Fibroblast of skin of left biceps (primary cell): ENCODE measurements at regions not wholly inside any gene's neighbourhood (a gene's known extent, or its start where the extent isn't known, plus 50 kb on each side); places are given as distances from the start of the nearest gene placed in this dataset.

Experiments
- DNase-seq, 2 experiments: peaks; one replicate each; pipeline ENCODE4 v3.0.0-alpha.2; 2013; ENCODE audit warnings: low read depth in 2 of 2

DNA sequence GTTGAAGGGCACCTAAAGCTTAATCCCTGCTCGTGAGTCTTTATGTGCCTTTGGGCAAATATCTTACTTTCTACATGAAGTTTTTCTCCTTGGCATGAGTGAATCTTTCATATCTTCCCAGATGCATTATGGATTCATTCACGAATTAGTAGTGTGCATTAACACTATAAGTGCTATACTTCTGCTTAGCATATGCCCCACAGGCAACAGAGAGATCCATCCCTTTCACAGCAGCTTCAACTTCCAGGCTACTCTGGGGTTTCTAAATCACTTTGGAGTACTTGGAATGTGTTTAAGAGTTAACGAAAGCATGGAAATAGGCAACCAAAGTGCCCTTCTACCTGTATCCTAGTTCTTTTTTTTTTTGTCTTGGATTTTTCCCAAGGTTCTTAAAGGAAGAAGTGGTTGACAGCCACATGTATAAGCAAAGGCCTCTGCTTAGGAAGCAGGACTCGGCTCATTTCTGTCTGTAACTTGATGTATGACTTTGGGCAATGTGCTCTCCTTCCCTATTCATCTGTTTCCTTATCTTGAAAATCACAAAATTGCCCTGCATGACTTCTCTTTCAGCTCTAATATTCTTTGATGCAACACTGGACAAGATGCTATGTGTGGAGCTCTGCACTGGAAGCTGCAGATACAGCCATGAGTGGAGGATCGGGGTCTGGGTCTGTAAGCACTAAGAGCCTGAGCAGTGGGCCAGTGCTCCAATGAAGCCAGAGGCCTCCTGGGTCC lies 54.5 kb upstream of the ME3 start:
- no peak for DNase-seq

DNA sequence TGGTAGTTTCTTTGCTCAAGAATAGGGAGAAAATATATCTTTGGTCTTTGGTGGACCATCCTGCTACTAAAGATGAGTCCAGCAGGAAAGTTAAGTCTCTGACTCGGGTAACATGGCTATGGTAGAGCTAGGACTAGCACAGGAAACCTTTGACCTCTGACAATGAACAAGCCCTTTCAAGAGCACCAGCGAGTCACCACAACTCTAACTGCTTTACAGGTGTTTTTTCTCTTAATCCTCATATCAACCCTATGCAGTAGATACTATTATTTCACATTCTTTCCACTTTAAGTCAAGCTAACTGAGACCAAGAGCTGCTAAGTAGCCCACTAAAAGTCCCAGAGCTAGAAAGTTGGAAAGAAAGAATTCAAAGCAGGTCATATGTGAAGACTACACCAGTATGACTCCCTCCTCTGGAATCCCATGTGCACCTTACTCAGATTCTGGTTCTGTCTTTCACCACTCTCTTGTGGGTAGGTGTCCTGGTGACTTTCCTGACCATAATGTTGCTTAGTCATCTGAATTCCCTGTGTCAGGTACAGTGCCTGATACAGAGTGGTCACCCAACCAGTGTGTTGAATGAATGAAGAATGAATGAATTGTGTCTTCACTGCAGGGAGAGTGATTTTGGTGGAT lies 53.8 kb upstream of the ME3 start:
- no peak for DNase-seq

DNA sequence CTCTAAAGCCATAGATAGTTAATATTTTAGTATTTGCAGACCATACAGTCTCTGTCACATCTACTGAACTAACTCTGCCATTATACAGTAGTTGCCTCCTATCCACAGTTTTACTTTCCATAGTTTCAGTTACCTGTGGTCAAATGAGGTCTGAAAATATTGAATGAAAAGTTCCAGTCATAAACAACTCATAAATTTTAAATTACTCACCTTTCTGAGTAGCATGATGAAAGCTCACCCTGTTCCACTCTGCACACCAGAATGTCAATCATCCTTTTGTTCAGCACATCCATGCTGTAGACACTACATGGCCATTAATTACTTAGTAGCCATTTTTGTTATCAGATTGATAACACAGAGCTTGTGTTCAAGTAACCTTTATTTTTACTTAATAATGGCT lies 51.7 kb upstream of the ME3 start:
- DNase-seq: no peak

DNA sequence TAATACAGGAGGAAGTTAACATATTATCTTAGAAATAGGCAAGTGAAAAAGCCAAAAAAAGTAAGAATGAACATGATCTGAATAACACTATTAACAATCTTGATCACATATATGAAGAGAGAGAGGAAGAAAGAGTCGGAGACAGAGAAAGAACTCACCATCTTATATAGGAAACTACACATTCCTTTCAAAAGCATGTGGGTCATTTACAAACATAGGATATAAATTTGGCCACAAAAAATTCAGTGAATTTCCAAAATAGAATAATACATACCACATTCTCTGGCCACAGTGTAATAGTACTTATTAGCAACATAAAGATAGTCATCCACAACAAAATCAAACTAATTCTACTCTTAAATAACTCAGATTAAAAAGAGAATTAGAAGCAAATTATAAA lies 50.9 kb upstream of the ME3 start:
- no peak for DNase-seq

DNA sequence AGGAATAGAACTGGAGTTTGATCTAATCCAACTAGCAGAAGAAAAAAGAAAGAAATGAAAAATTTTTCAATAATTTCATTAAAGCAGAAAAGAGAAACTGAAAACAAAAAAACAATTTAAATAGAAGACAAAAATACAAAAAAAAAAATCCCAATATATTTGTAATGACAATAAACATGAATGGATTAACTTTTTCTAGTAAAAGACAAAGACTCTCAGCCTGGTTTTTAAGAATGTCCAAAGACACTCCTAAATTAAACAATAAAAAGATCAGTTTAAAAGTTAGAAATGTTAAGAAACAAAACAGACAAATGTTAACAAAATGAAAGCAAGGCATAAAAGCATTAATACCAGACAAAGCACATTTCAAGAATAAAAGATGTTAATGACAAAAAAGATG lies 50.3 kb upstream of the ME3 start:
- DNase-seq: no peak
